Gastroesophageal sphincter (tissue), 3 donors: ENCODE measurements at regions not wholly inside any gene's neighbourhood (a gene's known extent, or its start where the extent isn't known, plus 50 kb on each side); places are given as distances from the start of the nearest gene placed in this dataset.

Experiments
- EP300 ChIP-seq: sonication (generic); formaldehyde crosslinking; IDR thresholded peaks from one replicate; pipeline ENCODE4 v1.6.1; 2017; ENCODE audit warnings: antibody characterized with exemption, mild to moderate bottlenecking
- POLR2A ChIP-seq, 2 donors: fragments of 450-650 bp; IDR thresholded peaks; one replicate each; pipeline ENCODE4 v1.6.1; 2017; ENCODE audit warnings: antibody characterized with exemption in 2 of 2, mild to moderate bottlenecking in 2 of 2, moderate library complexity in 1 of 2
- POLR2AphosphoS5 ChIP-seq: sonication (generic); formaldehyde crosslinking; IDR thresholded peaks from one replicate; pipeline ENCODE4 v1.6.1; 2017; ENCODE audit warnings: antibody characterized with exemption
- TF ChIP-seq, protein P1 (sequence below), 4 experiments: fragments of 200-600 bp in 2 of 4; fragments of 450-650 bp in 2 of 4; sonication (generic) in 1 of 4; IDR thresholded peaks; one replicate each; pipeline ENCODE4 v1.5.1; 2017 to 2019; ENCODE audit warnings: antibody characterized with exemption in 4 of 4, mild to moderate bottlenecking in 2 of 4, moderate library complexity in 2 of 4

GRCh38 chr10:108187408-108188012 lies 1023.0 kb upstream of the SORCS1 start:
- TF ChIP-seq, protein P1, sequence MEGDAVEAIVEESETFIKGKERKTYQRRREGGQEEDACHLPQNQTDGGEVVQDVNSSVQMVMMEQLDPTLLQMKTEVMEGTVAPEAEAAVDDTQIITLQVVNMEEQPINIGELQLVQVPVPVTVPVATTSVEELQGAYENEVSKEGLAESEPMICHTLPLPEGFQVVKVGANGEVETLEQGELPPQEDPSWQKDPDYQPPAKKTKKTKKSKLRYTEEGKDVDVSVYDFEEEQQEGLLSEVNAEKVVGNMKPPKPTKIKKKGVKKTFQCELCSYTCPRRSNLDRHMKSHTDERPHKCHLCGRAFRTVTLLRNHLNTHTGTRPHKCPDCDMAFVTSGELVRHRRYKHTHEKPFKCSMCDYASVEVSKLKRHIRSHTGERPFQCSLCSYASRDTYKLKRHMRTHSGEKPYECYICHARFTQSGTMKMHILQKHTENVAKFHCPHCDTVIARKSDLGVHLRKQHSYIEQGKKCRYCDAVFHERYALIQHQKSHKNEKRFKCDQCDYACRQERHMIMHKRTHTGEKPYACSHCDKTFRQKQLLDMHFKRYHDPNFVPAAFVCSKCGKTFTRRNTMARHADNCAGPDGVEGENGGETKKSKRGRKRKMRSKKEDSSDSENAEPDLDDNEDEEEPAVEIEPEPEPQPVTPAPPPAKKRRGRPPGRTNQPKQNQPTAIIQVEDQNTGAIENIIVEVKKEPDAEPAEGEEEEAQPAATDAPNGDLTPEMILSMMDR (IDR thresholded peaks at IDR 0.05) = no peak
- TF ChIP-seq POLR2A (IDR thresholded peaks at IDR 0.05) = no peak
- TF ChIP-seq POLR2AphosphoS5 = no peak
- TF ChIP-seq EP300 = no peak
